ENCODE measurements at regions not wholly inside any gene's neighbourhood (a gene's known extent, or its start where the extent isn't known, plus 50 kb on each side); places are given as distances from the start of the nearest gene placed in this dataset.
"Not testable (repeated sequence)": the region's sequence is repeated elsewhere in the genome, so short reads cannot be mapped to it uniquely, and the experiment has no call there.

GRCh38 chr13:33634546-33634982, 183.4 kb upstream of the RFC3 start:
- DNase-seq: peak; percentile 48

- DNase-seq: no peak
These were observed 181.7 kb upstream of the RFC3 start for GRCh38 chr13:33636243-33636642.

- no peak for DNase-seq
These were observed 180.8 kb upstream of the RFC3 start for GRCh38 chr13:33636955-33637670.

GRCh38 chr13:33637978-33638743, 179.8 kb upstream of the RFC3 start:
- DNase-seq: no peak

GRCh38 chr13:33639158-33639557, 178.8 kb upstream of the RFC3 start:
- no peak for DNase-seq

GRCh38 chr13:33639626-33640080, 178.3 kb upstream of the RFC3 start:
- DNase-seq: no peak

GRCh38 chr13:33640832-33641231, 177.1 kb upstream of the RFC3 start:
- no peak for DNase-seq

GRCh38 chr13:33642374-33643065, 175.4 kb upstream of the RFC3 start:
- peak; percentile 73 for DNase-seq

GRCh38 chr13:33644581-33645543, 173.1 kb upstream of the RFC3 start:
- peak; percentile 56 for DNase-seq

- DNase-seq: no peak
These were observed 172.1 kb upstream of the RFC3 start for GRCh38 chr13:33645591-33646554.

- no peak for DNase-seq
These were observed 168.6 kb upstream of the RFC3 start for GRCh38 chr13:33649212-33649878.

GRCh38 chr13:33651766-33652165, 166.2 kb upstream of the RFC3 start:
- DNase-seq: no peak

- no peak for DNase-seq
These were observed 160.7 kb upstream of the RFC3 start for GRCh38 chr13:33657274-33657673.

- no peak for DNase-seq
These were observed 158.5 kb upstream of the RFC3 start for GRCh38 chr13:33659466-33659865.

GRCh38 chr13:33659894-33660293, 158.1 kb upstream of the RFC3 start:
- no peak for DNase-seq

GRCh38 chr13:33662392-33662791, 155.6 kb upstream of the RFC3 start:
- no peak for DNase-seq

GRCh38 chr13:33665626-33666175, 152.2 kb upstream of the RFC3 start:
- DNase-seq: no peak

- DNase-seq: no peak
These were observed 146.4 kb upstream of the RFC3 start for GRCh38 chr13:33671560-33671959.

GRCh38 chr13:33672022-33672421, 145.9 kb upstream of the RFC3 start:
- not testable (repeated sequence) for DNase-seq
